GM21786 (cell line): ENCODE measurements at regions not wholly inside any gene's neighbourhood (a gene's known extent, or its start where the extent isn't known, plus 50 kb on each side); places are given as distances from the start of the nearest gene placed in this dataset.
"Not testable (repeated sequence)": the region's sequence is repeated elsewhere in the genome, so short reads cannot be mapped to it uniquely, and the experiment has no call there.

ENCODE experiments used
- ATAC-seq: cut with Tn5 transposase; IDR thresholded peaks from one replicate; pipeline ENCODE4 v1.9.1; 2021; ENCODE audit not compliant: unreplicated experiment

DNA sequence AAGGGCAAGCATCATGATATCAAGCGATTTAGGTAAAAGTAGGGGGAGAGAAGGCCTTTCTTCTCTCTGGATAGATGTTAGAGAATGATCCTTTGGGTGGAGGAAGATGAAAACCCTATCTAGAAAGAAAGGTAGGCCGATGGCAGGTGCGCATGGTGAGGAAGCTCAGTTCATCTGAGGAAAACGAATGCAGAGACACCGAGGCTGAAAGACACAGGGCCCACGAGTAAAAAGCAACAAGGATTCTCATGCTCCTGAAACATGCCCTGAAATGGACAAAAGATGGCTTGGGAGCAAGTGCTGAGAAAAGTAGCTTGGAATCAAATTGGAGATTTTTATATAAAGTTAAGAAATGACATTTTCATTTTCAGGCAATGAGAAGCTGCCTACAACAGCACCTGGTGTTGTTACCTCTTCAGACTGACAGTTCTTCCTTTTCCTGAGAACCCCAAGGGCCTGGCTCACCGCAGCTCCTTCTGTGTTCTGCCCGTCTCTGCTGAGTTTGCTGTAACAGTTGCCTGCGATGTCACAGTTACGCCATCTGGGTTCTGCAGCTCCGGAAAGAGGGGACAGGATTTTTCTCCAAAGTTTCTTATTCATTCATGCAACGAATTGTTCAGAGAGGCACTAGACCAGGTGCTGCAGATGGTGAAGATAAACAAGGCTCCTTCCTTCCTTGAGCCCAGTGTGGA is 402.0 kb upstream of the KLF6 start:
- no peak for ATAC-seq

DNA sequence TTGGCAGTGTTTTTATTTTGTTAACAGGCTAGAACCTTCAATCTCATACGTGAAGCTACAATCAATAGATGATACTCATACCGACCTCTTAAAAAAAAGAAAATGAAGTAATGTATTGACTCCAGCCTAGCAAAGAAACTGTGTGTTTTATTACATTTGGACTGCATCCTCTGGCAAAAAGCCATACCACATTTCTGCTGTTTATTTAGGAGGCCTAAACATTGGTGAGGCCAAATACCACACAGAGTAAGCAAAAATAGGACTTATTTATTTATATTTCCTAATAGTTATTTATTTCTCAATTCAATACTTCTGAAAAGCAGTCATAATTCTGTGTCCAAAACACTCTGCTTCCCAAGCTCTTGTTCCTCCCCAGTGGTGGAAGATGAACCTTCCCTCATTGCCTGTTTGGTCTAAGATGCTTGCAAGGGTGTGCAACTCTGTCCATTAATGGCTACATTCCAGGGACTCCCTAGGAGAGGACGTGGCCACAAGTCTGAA is 398.8 kb upstream of the KLF6 start:
- ATAC-seq = no peak

DNA sequence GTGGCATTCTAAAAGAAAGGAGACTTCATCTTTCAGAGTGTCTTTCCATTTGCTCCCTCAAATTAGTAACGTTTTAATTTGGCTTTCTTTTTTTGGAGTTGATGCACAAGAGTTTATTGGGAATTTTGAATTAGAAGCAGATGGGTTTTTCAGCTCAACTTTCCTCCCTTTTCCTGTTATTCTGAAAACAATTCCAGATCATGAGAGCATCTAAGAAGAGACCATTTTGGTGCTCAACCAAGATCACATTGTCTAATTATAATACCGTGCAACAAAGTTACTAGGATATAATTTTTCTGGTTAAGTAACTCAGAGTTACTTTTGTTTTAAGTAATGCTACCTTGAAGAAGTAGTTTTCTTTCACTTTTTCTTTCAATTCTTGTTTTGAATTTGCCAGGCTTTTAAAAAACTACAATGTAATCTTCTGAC is 396.6 kb upstream of the KLF6 start:
- peak; percentile 52 for ATAC-seq

DNA sequence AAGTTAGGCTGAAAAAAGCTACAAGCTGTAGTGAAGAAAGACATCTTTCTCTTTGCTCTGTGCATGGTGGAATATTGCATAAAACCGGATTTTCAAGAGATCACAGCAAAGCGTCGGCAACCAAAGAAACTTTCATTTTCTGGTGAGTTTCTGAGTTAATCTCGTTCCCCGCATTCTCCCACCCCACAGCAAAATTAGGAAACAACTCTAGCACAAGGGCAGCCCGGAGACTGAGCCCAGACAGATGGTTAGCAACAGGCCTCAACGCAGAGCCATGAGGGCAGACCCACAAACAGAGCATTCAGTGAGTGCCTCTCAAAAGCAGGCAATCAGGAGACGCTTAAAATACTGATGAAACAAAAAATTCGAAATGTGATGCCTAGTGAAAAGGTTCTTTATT is 396.1 kb upstream of the KLF6 start:
- ATAC-seq = no peak

DNA sequence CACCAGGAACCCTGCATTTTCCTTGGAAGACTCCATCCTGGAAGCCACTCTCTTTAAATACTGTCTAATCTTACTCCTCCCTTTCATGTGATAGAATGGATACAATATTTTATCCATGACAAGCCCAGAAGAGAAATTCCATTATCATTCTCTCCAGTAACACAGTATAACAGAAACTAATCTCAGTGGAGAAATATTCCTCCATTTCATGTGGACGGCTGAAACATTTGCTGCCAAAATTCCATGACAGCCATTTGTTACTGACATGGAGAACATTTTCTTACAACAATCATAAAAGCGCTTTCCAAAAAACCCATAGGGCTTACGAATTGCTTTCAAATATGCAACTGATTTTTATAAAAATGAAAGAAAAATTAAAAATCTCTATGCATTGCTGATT is 392.8 kb upstream of the KLF6 start:
- no peak for ATAC-seq

DNA sequence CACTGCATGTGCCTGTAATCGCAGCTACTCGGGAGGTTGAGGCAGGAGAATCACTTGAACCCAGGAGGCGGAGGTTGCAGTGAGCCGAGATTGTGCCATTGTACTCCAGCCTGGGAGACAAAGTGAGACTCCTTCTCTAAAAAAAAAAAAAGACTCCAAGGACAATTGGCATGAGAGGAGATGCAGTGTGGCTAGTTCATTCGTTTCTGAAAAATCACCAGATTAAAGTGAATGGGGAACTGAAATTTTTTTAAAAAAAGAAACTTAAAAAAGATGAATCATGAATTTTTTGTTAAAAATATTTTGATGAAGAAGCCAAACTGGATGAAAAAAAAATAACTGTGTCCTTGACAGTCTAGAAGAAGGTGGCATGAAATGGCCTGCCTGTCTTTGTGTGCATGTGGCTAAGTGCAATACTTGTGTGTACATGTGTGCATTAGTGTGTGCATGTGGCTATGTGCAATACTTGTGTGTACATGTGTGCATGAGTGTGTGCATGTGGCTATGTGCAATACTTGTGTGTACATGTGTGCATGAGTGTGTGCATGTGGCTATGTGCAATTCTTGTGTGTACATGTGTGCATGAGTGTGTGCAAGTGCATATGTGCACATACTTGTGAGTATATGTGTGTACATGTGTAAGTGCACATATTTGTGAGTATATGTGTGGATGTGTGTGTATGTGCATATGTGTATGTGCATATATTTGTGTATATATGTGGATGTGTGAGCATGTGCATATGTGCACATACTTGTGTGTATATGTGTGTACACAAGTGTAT is 391.7 kb upstream of the KLF6 start:
- ATAC-seq = no peak

DNA sequence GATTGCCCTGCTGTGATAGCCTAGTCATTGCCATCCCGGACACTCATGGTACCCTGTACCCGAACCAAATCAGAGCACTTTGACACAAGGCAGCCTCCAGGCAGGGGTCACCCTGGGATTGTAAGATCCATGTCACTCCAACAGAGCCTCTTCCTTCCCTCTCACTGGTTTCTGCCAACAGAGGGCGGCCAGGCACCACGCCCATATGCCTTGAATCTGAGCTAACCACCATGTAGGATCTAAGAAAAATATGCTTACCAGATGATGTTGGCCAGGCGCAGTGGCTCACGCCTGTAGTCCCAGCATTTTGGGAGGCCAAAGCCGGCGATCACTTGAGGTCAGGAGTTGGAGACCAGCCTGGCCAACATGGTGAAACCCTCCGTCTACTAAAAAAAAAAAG is 389.2 kb upstream of the KLF6 start:
- ATAC-seq = no peak

DNA sequence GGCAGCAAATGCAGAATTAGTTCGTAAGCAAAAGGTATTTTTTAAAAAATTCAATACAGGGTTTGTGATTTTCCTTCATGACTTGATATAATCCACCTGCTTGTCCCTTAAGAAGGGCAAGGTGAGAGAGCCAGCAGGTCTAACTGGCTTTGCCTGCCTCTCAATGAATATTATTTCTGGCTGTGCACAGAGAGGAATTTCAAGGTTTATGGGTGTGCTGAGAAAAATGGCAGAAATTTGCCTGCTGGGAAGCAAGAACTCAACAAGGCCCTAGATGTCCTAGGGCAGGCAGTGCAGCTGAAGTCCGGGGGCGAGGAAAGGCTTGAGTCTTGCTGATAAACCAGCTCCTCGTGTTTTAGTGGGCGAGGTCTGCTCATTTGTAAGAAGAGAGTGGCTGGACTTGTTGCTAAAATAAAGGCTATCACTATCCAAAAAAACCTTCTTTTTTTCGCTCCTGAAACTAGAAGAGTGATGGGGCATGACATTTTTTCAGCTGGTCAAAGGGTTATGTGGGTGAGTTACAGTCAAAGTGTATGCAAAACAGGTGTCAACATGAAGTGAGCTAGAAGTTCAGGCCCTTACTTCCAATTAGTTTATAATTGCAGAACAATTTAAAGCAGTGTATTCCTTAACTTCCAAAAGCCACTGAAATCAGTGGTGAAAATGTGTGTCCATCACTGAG is 385.8 kb upstream of the KLF6 start:
- ATAC-seq = no peak

DNA sequence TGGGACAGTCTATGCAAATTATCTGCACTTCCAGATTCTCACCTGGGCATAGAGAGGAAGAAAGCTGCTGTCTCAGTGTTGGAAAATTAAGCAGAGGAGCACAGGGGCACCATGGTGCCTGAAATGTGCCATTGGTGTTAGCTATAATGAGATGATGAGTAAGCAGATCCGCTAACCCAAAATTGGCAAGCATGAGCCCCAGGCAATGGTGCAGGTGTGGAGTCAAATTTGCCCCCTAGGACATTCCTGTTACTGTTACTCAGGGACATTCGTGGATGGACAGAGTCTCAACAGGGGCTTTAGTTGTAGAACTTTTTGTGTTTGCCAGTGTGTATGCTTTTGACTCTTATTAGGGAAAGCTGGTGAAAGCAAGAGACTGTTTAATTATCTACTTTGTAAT is 385.2 kb upstream of the KLF6 start:
- ATAC-seq = no peak

DNA sequence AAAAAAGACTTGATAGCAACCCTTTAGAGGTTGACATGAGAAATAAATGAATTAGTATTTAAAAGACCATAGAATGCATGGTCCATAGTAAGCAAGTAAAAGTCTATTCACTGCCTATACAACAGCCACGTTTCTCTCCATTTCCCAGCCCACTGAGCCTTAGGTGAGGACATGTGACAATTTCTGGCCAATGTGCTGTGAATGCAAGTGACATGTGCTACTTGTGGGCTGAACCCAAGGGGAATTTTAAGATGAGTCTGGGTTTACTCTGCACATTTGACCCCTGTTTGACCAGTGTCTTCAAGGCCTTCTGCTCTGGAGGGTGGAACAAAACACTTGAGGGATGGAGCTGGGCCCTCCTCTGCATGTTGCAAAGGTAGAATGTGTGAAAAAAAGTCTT is 384.4 kb upstream of the KLF6 start:
- no peak for ATAC-seq

DNA sequence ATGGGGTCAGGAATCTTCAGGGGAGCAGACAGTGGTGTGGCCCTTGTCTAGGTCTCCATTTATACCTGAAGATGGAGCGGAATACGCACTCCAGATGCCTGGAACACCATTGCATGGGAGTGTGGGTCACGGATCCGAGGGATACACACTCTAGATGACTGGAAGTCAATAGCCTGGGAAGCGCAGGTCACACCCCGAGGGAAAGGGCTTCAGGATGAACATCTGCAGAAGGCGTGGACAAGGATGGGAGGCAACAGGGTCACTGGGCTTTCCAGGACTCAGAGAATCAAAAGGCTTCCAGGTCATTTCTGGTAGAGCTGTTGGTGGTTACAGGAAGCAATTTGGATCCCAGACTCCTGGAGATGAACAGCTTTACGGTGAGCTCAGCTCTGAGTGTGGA is 382.2 kb upstream of the KLF6 start:
- ATAC-seq = no peak

DNA sequence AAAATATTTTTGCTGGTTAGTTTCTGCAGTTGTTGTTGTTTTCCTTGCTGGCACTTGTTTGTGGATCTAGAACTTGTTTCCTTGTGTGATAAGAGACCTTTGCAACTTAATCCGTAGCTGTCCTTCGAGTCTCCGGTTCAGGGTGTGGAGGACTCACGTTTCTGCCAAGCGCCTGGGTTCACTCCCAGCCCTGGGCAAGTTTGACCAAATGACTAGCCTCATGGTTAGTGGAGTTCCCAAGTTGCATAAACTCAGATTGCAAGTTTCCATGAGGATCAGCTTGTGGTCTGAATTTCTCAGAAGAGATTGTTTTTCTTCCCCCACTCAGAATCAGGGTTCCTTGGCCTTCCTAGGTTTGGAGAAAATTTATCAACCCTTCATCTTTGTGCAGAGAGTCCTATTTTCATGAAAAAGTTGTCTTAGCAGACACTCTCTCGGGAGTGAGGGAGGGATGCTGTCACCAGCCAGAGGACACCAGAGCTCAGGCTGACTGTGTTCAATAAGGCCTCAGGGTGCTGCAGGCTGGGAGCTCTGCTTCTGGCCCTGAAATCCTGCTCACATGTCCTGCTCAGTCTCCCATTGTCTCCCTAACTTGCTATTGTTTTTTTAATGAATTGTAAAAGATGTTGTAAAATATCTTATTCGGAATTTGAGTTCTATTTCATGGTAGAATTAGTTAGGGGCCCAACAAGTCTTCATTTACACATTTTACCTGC is 377.7 kb upstream of the KLF6 start:
- no peak for ATAC-seq

DNA sequence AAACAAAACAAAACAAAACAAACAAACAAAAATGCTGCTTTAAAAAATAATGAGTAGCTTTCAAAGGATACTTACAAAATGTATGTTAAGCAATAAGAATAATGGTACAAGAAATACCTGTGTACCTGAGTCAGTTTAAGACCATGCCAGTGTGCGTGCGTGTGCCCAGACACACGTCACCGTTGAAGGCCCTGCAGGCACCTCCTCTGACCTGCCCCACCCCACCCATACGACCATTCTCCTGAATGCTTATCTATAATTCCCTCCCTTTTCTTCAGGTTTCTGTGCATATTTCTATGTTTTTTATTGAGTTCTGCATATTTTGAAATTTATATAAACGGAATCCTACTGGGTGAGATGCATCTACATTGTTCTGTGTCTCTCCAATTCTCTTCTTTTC is 374.2 kb upstream of the KLF6 start:
- no peak for ATAC-seq

DNA sequence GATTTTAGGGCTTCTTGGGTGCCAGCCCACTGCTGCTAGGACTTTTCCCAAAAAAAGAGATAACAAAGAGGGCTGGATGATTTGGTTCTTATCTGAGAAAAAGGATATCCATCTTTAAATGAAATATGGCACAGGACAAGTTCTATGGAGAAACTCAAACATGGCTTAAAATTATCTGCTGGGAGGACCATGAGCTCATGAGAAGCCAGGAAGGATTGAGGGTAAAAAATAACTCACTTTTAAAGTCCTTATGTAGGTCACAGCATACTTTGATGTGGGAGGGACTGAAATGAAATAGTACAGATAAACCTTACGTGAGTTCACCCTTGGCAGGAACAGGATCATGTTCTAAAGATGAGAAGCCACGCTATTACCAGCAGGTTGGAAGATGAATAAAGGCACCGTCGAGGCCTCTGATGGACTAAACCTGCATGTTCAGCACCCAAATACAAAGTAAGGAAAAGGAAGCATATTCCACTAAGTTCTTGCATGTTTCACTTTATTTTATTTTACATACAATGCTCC is 369.2 kb upstream of the KLF6 start:
- no peak for ATAC-seq

DNA sequence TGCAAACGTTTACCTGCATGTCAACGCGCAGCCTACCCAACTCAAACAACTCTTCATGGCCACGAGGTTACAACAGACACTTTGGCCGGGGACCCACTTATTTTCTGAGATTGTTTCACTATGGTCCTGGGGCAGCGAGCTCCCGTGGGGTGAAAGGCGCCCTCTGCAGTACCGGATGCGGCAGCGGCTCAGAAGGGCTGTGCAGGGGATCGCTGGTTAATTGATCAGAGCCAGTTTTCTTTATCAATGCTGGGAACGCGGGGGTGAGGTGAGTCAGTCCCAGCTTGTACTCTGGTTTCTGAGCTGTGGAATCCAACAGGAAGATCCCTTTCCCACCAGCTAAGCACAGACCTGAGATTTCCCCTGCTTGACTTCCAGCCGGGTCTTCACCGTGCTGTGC is 366.5 kb upstream of the KLF6 start:
- ATAC-seq = no peak

DNA sequence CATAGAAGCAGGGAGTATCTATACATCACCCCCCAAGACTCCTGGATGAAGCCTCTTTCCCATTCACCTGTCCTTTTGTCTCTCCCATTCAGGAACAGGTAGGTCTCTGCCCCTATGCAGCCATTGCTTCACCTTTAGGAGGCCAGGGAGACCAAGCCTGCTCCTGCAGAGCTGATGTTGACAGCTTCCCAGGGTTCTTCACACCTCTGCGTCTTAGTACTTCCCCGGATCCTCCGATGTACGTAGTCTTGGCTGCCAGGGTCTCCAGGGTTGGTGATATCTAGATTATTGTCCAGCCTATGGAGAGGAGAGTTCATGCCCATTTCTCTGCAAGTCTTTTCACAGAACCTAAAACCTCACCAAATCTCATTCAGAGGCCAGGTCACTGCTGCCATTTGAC is 365.7 kb upstream of the KLF6 start:
- no peak for ATAC-seq

DNA sequence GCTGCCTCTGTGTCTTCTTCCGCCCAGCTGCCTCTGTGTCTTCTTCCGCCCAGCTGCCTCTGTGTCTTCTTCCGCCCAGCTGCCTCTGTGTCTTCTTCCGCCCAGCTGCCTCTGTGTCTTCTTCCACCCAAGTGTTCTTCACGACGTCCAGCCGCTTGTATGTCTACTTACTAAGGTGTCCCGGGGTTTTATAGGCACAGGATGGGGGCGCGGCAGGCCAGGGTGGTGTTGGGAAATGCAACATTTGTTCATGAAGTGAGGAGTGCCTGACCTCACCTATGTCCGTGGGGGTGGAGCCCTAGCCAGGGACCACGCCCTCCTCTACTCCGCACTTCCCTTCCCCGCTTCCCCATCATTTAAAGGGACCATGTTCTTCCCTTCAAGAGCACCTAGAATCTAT is 364.5 kb upstream of the KLF6 start:
- not testable (repeated sequence) for ATAC-seq

DNA sequence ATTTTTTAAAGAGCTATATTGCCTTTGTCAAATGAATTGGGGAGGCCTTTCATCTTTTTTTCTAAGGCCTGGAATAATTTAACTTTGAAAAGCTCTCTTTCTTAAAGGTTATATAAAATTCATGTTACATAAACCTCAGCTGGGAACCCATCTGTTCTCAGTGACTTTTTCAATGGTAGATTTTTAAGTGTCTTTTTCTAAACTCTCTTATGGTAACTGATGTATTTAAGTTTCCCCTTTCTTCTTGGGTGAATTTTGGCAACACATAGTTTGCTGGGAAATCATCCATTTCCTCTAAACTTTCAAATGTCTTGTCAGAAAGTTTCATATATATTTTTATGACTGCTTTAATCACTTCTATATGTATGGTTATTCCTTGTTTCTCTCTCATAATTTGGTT is 362.2 kb upstream of the KLF6 start:
- ATAC-seq = no peak

DNA sequence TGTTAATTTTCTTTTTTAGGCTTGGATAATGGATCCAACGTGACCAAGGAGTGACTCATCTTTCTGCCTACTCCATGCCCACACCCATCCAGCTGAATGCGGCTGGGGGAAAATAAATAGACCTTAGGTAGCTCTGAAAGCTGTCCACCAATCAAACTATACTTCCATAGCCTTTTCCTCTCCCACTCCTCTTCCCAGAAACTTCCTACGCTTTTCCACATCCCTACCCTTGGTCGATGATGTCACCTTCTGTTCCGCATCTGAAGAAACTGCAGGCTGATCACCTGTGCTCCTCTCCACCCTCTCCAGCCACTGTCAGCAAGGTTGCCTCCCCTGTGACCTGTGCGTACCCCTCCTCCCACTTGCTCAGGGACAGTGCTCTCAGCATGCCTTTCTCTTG is 359.8 kb upstream of the KLF6 start:
- no peak for ATAC-seq

DNA sequence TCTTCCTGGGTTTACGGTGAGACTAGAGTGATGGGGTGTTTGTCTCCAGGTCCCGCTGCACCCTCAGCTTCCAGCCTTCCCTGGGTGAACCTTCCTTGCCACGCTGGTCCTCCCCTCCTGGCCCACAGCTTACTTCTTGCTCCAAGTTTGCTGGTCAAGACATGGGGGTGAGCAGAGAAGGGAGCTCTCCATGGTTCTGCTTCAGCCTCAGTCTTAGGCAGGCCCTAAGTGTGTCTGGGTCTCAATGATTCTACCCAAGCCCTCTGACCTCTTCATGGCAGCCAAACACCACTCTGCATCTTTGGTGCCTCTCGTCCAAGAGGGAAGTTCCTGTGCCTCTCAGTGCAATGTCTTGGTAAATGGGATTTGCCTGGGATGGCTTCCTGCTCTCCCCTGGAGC is 356.5 kb upstream of the KLF6 start:
- ATAC-seq = no peak

DNA sequence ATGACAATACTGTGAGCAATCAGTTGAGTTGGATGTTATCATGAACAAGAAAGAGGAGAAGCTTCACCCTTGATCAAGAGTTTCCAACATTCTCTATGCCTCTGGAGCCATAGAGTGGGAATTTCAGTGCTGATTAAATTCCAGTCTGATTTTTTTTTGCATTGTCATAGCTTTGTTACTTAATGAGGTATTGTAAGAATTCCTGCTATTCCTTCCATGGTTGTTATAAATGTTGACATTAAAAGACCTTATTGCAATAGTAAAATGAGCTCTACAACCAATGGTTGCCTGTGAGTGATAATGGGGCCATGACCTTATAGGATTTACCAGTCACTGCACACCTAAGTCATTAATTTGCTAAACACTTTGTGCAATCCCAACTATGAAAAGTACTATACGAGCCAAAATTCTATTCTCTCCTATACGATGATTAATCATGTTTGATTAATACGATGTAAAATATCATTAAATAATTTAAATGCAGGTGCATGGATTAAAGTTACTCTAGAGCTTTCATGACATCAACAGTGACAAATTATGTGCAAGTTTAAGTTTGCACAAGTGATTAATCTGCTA is 353.2 kb upstream of the KLF6 start:
- no peak for ATAC-seq
